GM18868 (cell line): ENCODE measurements at regions not wholly inside any gene's neighbourhood (a gene's known extent, or its start where the extent isn't known, plus 50 kb on each side); places are given as distances from the start of the nearest gene placed in this dataset.
"Not testable (repeated sequence)": the region's sequence is repeated elsewhere in the genome, so short reads cannot be mapped to it uniquely, and the experiment has no call there.

ENCODE experiments used
- ATAC-seq: cut with Tn5 transposase; IDR thresholded peaks from one replicate; pipeline ENCODE4 v1.9.1; 2021; ENCODE audit warnings: mild to moderate bottlenecking, moderate library complexity; ENCODE audit not compliant: unreplicated experiment

- ATAC-seq: no peak
These were observed 144.4 kb downstream of the PTBP2 start for GRCh38 chr1:96865731-96866685.

DNA sequence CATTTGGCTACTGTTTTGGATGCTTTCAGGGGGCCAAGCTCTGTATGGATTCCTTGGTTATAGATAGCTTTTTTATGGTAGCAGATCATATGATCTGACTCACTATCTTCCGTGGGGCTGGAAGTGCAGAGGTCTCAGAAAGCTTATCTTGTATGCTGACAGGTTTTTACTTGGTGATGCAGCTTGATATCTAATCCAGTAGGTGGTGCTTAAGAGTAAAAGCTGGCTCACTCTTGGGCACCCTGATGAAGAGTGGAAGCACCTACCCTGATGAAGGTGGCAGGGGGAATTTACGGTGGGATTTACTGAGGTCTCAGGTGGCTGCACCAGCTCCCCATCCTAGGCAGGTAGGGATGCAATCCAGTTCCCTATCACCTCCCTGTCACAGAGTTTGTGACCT is 151.2 kb downstream of the PTBP2 start:
- ATAC-seq: no peak

GRCh38 chr1:96878640-96879039 is 157.1 kb downstream of the PTBP2 start:
- ATAC-seq: no peak

GRCh38 chr1:96880626-96881025 is 159.0 kb downstream of the PTBP2 start:
- no peak for ATAC-seq

- no peak for ATAC-seq
These were observed 160.5 kb downstream of the PTBP2 start for GRCh38 chr1:96882096-96882495.

GRCh38 chr1:96886474-96886873 is 164.9 kb downstream of the PTBP2 start:
- no peak for ATAC-seq

- ATAC-seq: no peak
These were observed 165.9 kb downstream of the PTBP2 start for GRCh38 chr1:96887501-96887900.

DNA sequence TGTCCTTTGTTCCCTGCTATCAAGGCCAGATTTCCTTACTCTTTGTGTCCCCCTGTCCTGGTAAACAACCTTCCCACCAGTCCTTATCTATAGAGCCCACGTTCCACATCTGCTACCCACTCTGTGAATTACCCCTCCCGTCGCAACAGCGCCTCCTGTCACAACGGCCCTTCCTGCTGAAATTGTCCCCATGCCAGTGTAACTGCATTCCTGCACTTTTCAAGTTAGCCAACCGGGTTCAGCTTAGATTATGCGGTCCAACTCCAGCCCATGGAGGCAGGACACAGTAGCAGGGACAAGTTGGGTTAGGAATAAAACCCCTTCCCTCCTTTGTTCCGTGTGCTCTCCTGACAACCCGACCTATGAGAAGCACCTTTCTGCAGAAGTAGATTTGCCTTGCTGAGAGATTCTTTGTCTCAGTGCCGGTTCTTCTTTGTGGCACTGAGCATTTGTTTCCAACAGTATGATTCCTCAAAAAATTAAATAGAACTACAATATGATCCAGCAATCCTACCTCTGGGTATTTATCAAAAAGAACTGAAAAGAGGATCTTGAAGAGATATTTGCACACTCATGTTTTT is 180.3 kb downstream of the PTBP2 start:
- ATAC-seq: no peak

DNA sequence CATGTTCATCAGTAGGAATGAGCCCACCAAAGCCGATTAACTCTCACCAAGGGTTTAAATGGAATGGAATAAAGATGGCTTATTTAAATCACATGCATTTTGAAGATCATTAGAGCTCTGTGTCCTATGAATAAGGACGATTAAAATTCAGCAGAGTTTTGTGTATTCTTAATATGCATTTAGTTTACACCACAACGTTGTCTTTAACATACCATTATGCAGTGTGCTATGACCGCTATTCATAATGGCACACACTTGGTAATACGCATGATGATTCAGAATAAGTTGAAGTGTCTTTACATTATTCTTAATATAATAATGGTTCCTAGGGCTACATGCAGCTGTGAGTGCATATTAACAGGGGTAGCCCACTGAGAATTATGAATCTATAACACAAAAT is 190.7 kb downstream of the PTBP2 start:
- no peak for ATAC-seq

DNA sequence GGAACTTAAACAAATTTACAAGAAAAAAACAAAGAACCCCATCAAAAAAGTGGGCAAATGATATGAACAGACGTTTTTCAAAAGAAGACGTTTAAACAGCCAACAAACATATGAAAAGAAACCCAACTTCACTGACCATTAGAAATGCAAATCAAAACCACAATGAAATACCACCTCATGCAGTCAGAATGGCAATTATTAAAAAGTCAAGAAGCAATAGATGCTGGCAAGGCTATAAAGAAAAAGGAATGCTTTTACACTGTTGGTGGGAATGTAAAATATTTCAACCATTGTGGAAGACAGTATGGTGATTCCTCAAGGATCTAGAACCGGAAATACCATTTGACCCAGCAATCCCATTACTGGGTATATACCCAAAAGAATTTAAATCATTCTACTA is 194.1 kb downstream of the PTBP2 start:
- not testable (repeated sequence) for ATAC-seq

DNA sequence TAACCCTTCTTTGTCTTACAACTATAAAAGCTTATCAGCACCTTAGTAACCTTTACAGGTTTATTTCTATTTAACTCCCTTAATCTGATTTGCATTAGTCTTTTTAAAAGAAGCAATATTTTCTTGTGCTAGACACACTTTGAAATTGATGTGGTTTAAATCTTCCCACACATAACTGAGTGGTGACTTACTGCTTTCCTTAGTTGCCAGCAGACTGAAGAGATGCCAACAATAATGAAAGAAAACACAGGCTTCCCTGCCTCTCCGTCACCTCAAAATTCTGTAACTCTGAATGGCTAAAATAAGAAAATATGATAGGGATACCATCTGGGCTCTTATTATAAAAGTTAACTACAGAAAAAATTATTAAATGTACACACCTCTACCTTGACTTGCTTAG is 196.8 kb downstream of the PTBP2 start:
- no peak for ATAC-seq

GRCh38 chr1:96922181-96922580 is 200.6 kb downstream of the PTBP2 start:
- no peak for ATAC-seq

GRCh38 chr1:96923753-96924152 is 202.2 kb downstream of the PTBP2 start:
- ATAC-seq: no peak

DNA sequence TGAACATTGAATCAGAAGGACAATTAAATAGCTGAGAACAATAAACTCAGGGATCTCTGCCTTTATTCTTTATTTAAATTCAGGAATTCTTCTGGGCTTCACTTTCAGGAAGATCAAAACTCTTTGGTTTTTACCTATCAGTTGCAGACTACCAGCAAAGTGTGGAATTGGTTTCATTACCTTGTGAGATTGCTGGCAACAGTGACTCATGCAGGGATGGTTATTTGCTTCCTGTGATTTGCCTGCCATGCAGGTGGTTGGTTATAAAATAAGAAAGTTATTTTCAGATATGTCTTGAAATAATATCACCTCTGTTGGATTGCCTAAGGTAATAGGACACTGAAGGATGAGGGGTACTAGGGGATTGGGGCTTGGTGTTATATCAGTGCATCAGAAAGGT is 204.6 kb downstream of the PTBP2 start:
- no peak for ATAC-seq

DNA sequence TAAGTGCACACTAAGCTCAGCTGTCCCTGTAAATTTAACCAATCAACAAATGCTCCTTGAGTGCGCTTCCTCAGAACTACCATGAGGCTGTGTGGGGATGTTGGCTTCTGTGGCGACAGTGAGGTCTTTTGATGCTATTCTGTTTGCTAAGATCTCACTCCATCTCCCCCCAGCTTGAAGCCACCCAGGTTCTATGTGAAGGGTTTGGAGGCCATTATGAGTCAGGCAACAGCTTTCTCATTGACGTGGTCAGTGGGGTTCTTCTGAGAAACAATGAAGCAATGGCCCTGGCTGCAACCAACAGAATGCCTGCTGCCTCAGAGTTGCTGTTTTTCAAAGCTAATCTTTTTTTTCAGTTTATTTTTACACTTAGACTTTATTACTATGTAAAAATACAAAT is 205.5 kb downstream of the PTBP2 start:
- no peak for ATAC-seq

DNA sequence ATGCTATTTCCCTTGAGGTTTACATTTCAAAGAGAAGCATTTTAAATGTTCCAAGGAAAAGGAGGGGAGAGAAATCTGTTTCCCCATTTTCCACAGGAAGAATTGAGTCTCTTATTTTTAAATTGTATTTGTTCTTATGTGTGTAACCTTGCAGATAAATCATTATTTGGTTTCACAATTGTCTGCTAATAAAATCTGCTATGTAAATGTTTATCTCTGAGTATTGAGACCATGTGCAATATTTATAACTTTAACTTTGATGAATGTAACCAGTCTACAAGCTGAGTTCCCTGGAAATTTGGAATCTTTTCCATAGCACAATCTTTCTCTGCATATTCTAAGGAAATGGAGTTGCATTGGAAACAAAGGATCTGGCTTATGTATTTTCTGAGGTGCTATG is 209.6 kb downstream of the PTBP2 start:
- ATAC-seq: no peak

- ATAC-seq: no peak
These were observed 212.7 kb downstream of the PTBP2 start for GRCh38 chr1:96934282-96934681.

GRCh38 chr1:96944432-96945092 is 223.0 kb downstream of the PTBP2 start:
- ATAC-seq: no peak

- no peak for ATAC-seq
These were observed 224.0 kb downstream of the PTBP2 start for GRCh38 chr1:96945509-96946084.

GRCh38 chr1:96955307-96956012 is 233.9 kb downstream of the PTBP2 start:
- no peak for ATAC-seq

DNA sequence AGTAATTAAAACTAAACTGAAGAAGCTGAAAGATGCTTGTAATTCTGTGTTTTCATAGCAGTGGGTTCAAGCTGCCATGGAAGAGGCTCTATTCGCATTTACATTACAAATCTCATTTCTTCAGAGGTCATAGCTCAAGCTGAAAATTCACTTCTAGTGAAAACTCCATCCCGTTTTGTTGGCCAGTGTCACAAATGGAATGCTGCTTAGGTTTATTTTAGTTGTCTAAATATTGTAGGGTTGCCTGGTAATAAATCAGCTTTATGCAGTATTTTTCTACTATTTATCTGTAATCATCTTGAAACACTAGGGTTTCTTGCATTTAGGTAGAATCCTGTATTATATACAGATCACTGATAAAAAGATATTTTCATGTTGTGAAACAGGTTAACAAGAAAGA is 240.6 kb downstream of the PTBP2 start:
- no peak for ATAC-seq
